ENCODE measurements at regions not wholly inside any gene's neighbourhood (a gene's known extent, or its start where the extent isn't known, plus 50 kb on each side); places are given as distances from the start of the nearest gene placed in this dataset.

- no peak for TF ChIP-seq EP300 (IDR thresholded peaks at IDR 0.05)
- TF ChIP-seq CTCF (IDR thresholded peaks at IDR 0.05): no peak
- TF ChIP-seq POLR2A (IDR thresholded peaks at IDR 0.05): no peak
- TF ChIP-seq POLR2AphosphoS5 (IDR thresholded peaks at IDR 0.05): no peak
Observed at GRCh38 chr13:65912516-65912915, 1317.6 kb downstream of the PCDH9 start.

All from gastroesophageal sphincter (tissue), 3 donors.